Stimulated activated CD4-positive, alpha-beta T cell treated with anti-CD3 and anti-CD28 coated beads, TNF-alpha, amount 100 ng/mL, for 48 hours (primary cell): ENCODE measurements at regions not wholly inside any gene's neighbourhood (a gene's known extent, or its start where the extent isn't known, plus 50 kb on each side); places are given as distances from the start of the nearest gene placed in this dataset.
"Not testable (repeated sequence)": the region's sequence is repeated elsewhere in the genome, so short reads cannot be mapped to it uniquely, and the experiment has no call there.

Experiments
- DNase-seq, 3 donors: peaks; one replicate each; pipeline ENCODE4 v3.0.0-alpha.2; 2020; ENCODE audit warnings: low read depth in 3 of 3

DNA sequence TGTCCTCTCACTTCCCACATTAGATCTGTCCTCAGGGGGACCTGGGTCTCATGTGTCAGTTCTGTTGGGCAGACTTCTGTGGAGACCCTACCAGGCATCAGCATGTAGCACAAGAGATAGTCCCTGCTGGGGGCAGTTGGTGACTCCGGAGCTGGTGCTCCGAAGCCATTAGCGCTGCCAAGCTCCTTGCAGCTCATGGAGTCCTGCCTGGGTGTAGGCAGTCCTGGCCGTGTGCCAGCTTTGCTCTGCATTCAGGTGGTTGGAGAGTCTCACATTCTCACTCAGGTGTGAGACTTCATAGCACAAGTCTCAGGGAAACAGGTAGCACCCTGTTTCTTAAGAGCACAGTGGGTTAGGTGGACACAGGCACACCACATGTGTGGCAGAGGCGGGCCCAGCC, 202.3 kb downstream of the LIPI start:
- DNase-seq: not testable (repeated sequence)

DNA sequence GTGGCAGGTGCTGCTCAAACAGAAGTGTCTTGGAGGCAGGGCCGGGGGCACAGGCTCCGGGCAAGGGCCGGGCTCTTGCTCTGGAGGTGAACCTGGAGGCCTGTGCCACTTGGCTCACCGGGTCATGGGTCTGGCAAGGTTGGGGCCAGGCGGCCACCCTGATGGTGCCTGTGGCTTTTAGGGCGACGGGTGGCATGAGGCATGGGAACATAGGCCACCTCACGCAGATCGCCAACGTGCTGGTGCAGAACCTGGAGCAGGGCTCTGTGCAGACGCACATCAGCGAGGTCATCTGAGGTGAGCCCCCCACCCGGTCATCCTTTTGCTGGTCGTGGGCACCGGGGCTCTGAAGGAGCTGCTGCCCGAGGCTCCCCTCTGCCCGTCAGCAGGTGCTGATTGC, 202.7 kb downstream of the LIPI start:
- DNase-seq: not testable (repeated sequence)

DNA sequence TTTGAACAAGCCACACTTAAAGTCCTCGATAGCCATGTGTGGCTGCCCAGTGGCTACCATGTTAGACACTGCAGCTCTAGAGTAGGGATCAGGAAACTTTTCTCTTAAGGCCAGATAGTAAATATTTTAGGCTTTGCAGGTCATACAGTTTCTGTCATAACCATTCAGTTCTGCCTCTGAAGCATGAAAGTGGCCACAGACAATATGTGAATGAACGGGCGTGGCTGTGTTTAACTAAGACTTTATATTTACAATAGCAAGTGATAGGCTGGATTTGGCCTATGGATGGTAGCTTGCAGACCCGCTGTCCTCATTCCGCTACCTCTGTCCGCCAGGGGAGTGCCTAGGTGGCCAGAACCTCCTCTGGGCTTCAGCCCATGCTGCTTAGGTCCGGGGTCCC, 204.6 kb downstream of the LIPI start:
- DNase-seq: not testable (repeated sequence)

DNA sequence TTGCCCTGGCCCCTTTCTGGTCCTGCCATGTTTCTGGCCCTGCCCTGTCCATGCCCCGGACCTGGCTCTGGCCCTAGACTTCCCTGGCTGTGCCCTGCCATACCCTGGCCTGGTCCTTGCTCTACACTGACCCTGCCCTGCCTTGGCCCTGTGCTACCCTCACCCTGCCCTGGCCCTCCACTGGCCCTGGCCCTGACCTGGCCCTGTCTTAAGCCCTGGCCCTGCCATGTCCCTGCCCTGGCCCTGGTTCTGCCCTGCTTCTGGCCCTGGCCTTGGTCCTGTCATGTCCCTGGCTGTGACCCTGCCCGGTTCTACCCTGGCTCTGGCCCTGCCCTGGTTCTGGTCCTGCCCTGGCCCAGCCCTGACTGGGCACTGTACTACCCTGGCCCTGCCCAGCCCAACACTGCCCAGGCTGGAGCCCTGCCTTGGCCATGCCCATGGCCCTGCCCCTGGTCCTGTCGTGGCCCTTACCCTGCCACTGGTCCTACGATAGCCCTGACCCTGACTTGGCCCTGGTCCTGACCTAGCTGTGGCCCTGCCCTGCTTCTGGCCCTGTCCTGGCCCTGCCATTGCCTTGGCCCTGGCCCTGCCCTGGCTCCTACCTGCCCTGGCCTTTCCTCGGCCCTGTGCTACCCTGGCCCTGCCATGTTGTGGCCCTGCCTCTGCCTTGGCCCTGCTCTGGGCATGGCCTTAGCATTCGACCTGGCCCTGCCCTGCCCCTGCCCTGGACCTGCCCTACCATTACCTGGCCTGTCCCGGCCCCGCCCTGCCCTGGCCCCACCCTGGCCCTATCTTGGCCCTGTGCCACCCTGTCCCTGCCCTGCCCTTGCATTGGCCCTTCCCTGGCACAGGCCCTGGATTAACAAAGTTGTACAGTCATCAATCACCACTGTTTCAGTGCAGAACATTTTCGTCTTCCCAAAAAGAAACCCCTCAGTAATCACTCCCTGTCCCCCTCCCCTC, 223.5 kb downstream of the LIPI start:
- DNase-seq: not testable (repeated sequence)

DNA sequence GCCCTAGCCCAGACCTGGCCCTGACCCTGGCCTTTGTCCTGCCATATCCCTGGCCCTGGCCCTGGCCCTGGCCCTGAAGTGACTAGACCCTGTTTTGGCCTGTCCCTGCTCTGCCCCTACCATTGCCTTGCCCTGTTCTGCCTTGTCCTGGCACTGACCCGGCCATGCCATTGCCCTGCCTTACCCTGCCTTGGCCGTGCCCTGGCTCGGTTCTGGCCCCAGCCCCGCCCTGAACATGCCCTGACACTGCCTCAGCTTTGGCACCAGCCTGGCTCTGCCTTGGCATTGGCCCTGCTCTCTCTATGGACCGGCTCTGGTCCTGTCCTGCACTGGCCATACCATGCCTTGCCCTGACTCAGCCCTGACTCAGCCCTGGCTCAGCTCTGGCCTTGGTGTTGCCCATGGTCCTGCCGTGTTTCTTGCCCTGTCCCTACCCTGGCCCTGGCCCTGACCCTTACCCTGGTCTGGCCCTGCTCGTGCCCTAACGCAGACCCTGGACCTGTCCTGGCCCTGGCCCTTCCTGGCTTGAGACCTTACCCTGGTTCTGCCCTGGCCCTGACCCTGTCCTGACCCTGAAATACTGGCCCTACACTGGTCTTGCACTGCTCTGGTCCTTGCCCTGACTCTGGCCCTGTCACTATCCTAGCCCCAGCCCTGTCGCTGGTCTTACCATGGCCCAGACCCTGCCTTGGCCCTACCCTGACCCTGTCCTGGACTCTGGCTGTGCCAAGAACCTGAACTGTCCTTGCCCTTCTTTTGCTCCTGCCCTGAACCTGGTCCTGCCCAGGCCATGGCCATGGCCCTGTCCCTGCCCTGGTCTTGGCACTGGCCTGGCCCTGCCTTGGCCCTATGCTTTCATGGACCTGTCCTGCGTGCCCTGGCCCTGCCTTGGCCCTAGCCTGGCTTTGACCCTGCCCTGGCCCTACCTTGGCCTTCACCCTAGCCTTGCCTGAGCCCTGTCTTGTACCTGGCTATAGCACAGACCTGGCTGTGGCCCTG, 224.6 kb downstream of the LIPI start:
- not testable (repeated sequence) for DNase-seq

DNA sequence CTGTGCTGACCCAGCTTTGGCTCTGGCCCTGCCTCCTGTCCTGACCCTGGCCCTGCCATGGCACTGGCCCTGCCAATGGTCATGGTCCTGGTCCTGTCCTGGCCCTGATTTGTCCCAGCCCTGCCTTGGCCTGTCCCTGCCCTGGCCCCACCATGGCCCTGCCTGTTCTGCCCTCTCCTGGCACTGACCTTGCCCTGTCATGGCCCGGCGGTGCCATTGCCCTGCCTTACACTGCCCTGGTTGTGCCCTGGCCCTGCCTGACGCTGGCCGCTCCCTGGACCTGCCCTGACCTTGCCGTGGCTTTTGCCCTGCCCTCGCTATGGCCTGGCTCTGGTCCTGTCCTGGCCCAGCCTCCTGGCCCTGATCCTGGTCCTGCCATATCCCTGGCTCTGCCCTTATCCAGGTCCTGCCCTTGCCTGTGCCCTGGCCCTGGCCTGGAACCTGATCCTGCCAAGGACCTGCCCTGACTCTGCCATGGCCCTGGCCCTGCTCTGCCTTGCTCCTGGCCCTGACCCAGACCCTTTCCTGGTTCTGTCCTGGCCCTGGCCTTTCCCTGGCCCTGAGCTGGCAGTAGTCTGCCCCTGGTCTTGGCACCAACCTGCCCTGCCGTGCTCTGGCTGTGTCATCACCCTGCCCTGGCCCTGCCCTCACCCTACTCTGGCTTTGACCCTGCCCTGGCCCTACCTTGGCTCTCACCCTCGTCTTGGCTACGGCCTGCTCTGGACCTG, 225.5 kb downstream of the LIPI start:
- DNase-seq: not testable (repeated sequence)

DNA sequence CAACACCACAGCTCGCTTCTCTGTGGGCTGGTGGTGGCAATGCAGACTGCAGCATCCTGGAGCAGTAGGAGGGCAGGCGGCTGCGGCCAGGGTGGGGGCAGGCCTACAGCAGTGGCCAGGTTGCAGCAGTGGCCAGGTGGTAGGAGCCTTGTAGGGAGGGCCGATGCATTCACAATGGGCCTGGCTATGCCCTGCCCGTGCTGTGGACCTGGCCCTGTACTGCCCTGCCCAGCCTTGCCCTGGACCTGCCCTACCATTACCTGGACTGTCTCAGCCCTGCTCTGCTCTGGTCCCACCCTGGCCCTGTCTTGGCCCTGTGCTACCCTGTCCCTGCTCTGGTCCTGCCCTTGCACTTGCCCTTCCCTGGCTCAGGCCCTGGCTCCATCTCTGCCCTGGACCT, 226.0 kb downstream of the LIPI start:
- DNase-seq: not testable (repeated sequence)

DNA sequence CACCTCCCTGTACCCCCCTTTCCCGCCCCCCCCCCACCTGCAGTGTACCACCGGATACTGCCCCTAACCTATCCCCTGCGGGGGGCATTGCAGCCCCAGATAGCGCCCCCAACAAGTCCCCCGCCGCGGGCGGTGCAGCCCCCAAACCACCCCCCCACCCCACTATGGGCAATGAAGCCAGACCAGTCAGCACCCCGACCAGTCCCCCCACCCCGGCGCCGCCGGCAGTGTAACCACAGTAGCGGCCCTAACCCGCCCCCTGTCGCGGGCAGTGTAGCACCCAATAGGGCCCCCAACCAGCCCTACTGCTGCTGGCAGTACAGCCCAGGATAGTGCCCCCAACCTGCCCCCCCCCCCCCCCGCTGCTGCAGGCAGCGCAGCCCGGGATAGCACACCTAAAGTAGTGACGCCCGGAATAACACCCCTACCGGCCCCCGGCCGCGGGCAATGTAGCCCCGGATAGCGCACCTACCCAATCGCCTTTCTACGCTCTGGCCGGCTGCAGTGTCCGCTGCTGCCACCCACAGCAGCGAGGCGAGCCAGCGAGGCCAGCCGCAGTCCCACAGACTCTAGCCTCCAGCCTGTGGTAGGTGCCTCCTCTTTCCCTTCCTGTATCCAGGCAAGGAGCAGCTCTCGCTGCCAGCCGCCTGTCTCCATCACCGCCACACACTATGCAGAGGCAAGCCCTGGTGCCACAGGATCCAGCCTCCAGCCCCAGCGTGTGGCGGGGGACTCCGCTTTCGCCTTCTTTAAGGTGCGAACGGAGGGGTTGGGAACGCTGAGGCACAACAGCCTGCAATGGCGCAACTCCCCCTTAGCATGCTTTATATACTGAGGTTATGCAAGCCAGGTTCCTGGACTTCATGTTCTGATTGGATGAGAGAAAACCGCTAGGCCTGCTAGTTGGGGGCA, 229.3 kb downstream of the LIPI start:
- not testable (repeated sequence) for DNase-seq

DNA sequence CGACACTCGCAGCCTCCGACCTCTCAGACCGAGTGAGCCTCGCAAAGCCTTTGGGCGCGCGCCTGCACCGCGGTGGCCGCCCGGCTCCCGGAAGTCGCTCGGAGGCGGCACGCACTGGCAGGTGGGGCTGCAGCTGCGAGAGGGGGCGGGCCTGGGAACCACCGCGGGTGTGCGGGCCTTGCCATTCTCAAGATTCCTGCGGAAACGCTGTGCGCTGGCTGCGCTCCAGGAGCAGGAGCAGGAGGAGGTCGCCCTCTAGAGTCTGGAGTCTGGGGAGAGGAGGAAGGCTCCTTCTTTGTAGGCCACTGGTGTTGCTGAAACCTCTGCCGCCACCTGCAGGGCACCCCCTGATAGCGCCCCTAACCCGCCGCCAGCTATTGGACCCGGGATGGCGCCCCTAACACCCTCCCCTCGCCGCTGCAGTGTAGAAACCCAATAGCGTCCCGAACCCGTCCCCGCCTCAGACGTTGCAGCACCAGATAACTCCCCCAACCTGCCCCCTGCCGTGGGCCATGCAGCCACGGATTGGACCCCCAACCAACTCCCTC, 230.6 kb downstream of the LIPI start:
- peak in 2 of 3 donors; percentile 32 to 36 for DNase-seq

DNA sequence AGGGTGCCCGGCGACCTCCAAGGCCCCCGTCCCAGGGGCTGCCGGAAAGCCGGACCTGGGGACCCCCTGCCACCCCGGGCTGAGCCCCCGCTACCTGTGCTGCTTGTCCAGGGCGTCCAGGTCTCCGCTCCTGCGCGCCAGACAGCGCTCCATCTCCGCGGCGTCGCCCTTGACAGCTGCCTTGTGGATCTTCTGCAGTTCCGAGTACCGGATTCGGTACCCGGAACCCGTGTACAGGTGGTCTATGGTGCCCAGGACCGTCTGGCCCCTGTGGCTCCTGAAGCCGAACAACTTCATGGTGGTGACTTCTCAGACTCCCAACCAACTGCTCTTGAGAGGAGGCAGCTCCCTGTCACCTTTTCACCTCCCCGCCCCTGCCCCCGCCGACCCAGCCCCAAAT, 231.1 kb downstream of the LIPI start:
- DNase-seq: peak in 1 of 3 donors; percentile 3

DNA sequence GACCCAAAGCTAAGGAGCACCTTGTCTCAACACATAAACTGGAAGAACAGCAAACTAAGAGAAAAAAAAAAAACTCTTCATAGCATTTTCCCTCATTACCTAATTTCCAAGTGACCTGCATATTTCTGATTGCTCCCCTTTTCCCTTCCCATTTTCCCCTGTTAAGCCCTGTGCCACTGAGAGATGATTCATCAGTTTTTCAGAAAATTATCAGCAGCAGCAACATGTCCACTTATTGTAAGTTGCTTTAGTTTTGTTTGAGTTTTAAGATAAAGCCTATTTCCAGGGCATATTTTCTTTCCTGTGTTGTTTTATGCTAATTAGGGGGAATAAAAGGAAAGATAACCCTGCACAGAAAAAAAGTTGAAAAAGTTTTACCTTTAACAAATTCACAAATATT, 236.2 kb downstream of the LIPI start:
- DNase-seq: not testable (repeated sequence)

DNA sequence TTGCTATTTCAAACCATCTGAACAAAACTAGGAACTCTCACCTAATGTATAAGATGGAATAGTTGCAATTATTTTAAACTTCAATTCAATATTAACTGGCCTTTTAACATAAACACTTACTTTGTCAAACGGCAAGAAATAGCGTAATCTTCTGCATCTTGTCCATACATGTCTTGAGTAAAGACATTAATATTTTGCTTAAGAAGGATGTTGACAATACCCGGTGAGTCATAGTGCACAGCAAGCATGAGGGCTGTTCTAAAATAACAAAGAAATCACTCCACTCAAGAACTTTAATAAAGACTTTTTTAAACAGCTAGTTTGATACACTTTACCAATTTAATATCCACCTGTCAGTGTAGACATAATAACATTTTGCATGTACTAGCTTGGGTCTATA, 240.9 kb downstream of the LIPI start:
- not testable (repeated sequence) for DNase-seq

DNA sequence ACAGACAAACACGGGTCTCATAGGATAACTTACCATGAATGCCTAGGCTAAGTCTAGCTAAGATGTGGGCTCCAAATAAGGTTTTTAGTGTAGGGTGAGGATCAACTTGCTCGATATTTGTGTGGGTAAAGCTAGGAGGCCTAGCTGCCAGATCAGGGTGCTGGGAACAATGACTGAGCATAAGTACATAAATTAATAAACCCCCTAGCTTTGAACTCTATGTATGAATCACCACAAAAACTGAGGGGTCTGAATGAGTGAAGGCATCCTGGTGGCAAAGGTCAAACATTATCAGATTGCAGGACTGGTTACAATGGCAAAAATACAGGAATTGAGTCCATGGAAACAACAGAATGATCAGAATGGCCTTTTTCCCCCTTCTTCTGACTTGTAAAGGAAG, 241.8 kb downstream of the LIPI start:
- DNase-seq: not testable (repeated sequence)

DNA sequence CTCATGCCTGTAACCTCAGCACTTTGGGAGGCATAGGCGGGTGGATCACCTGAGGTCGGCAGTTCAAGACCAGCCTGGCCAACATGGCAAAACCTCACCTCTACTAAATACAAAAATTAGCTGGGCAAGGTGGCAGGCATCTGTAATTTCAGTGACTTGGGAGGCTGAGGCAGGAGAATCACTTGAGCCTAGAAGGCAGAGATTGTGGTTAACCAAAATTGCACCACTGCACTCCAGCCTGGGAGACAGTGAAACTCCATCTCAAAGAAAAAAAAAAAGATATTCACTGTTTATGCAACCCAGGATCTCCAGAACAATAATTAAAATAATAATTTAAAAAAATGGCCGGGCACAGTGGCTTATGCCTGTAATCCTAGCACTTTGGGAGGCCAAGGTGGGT, 247.5 kb downstream of the LIPI start:
- not testable (repeated sequence) for DNase-seq

DNA sequence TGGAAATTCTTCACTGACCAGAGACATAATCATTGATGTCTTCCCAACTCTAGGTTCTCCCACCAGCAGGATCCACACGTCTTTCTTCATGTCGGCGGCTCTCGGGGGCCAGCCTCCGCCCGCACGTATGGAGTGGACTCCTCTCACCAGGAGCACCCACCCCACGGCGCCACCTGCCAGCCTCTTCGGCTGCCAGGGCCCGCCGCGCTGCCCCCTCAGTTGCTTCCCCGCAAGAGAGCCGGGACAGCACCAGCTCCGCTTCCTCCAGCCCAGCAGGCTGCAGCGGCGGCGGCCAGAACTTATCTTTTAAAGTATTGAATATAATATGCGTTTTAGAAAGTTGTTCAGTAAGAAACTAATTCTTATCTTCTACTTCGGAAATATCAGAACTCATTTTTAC, 273.5 kb downstream of the LIPI start:
- no peak for DNase-seq

DNA sequence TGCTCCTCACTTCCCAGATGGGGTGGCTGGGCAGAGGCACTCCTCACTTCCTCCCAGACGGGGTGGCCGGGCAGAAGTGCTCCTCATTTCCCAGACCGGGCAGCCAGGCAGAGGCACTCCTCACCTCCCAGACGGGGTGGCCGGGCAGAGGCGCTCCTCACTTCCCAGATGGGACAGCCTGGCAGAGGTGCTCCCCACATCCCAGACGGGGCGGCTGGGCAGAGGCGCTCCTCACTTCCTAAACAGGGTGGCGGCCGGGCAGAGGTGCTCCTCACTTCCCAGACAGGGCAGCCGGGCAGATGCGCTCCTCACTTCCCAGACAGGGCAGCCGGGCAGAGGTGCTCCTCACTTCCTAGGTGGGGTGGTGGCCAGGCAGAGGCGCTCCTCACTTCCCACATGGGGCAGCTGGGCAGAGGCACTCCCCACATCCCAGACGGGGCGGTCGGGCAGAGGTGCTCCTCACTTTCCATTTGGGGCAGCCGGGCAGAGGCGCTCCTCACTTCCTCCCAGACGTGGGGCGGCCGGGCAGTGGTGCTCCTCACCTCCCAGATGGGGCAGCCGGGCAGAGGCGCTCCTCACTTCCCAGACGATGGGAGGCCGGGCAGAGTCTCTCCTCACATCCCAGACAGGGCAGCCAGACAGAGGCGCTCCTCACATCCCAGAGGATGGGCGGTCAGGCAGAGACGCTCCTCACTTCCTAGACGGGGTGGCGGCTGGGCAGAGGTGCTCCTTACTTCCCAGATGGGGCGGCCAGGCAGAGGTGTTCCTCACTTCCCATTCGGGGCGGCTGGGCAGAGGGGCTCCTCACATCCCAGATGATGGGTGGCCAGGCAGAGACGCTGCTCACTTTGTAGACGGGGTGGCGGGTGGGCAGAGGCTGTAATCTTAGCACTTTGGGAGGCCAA, 274.5 kb downstream of the LIPI start:
- DNase-seq: not testable (repeated sequence)

DNA sequence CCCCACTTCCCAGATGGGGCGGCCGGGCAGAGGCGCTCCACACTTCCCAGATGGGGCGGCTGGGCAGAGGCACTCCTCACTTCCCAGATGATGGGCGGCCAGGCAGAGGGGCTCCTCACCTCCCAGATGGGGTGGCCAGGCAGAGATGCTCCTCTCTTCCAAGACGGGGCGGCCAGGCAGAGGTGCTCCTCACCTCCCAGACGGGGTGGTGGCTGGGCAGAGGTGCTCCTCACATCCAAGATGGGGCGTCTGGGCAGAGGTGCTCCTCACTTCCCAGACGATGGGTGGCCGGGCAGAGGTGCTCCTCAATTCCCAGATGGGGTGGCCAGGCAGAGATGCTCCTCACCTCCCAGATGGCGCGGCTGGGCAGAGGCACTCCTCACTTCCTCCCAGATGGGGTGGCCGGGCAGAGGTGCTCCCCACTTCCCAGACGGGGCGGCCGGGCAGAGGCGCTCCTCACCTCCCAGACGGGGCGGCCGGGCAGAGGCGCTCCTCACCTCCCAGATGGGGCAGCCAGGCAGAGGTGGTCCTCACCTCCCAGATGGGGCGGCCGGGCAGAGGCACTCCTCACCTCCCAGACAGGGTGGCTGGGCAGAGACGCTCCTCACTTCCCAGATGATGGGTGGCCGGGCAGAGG, 275.2 kb downstream of the LIPI start:
- not testable (repeated sequence) for DNase-seq

DNA sequence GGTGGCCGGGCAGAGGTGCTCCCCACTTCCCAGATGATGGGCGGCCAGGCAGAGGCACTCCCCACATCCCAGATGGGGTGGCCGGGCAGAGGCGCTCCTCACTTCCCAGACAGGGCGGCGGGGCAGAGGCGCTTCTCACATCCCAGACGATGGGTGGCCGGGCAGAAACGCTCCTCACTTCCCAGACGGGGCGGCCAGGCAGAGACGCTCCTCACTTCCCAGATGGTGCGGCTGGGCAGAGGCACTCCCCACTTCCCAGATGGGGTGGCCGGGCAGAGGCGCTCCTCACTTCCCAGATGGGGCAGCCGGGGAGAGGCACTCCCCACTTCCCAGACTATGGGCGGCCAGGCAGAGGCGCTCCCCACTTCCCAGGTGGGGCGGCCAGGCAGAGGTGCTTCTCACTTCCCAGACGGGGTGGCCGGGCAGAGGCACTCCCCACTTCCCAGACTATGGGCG, 275.8 kb downstream of the LIPI start:
- not testable (repeated sequence) for DNase-seq
